Panc1 (cell line): ENCODE measurements at regions not wholly inside any gene's neighbourhood (a gene's known extent, or its start where the extent isn't known, plus 50 kb on each side); places are given as distances from the start of the nearest gene placed in this dataset.

ENCODE experiments used
- ATAC-seq: fragments of 200-7000 bp; cut with Tn5 transposase; 2 replicates; pipeline ENCODE4 v1.9.1; 2020; ENCODE audit warnings: mild to moderate bottlenecking, moderate library complexity
- BruUV-seq: library from RNA; stranded (reverse); fragments of 400-500 nt; replicated peaks from 2 replicates; lab custom pipeline; 2021; lab: Mats Ljungman, UMichigan
- CTCF ChIA-PET: fragments of 300-600 bp; sonication (Branson Sonifier 250); formaldehyde crosslinking; loops from one replicate; lab custom pipeline; 2022; ENCODE audit warnings: antibody characterized with exemption; lab: Charles Lee
- POLR2A ChIA-PET: fragments of 300-600 bp; sonication (Branson Sonifier 250); formaldehyde crosslinking; loops from one replicate; lab custom pipeline; 2022; ENCODE audit warnings: antibody characterized with exemption; lab: Charles Lee
- DNase-seq: peaks from one replicate; pipeline ENCODE4 v3.0.0-alpha.2; 2010; ENCODE audit warnings: low read depth, low spot score
- H3K27ac ChIP-seq: 2 replicates; pipeline ENCODE4 v1.5.1; 2011; ENCODE audit warnings: mild to moderate bottlenecking, low read length, inconsistent platforms
- H3K27me3 ChIP-seq: fragments of 200-500 bp; sonication (Bioruptor generic); 2 replicates; pipeline ENCODE4 v1.6.0; 2014; ENCODE audit warnings: low read length, inconsistent platforms; ENCODE audit not compliant: control insufficient read depth, insufficient read depth
- H3K36me3 ChIP-seq: fragments of 200-500 bp; sonication (Bioruptor generic); 2 replicates; pipeline ENCODE4 v1.5.1; 2014; ENCODE audit warnings: inconsistent platforms, mild to moderate bottlenecking, low read length, moderate library complexity; ENCODE audit not compliant: control insufficient read depth, insufficient read depth
- H3K4me1 ChIP-seq: 2 replicates; pipeline ENCODE4 v1.5.1; 2011; ENCODE audit warnings: inconsistent platforms, mild to moderate bottlenecking, low read length, moderate library complexity; ENCODE audit not compliant: control insufficient read depth, insufficient read depth
- H3K4me3 ChIP-seq, 2 experiments: 2 replicates each; pipeline ENCODE4 v1.5.1; 2011 to 2012; ENCODE audit warnings: low read depth in 2 of 2, low read length in 2 of 2, mild to moderate bottlenecking in 2 of 2, inconsistent platforms in 1 of 2, moderate library complexity in 1 of 2
- H3K9me3 ChIP-seq: fragments of 200-500 bp; sonication (Bioruptor generic); 2 replicates; pipeline ENCODE4 v1.5.1; 2014; ENCODE audit warnings: low read depth, mild to moderate bottlenecking, inconsistent platforms, low read length, moderate library complexity; ENCODE audit not compliant: control insufficient read depth, insufficient read depth
- POLR2AphosphoS5 ChIP-seq: IDR thresholded peaks from 2 replicates; pipeline ENCODE4 v1.6.1; 2012; ENCODE audit warnings: mild to moderate bottlenecking, low read depth, low read length, moderate library complexity
- SIN3A ChIP-seq: IDR thresholded peaks from 2 replicates; pipeline ENCODE4 v1.6.1; 2012; ENCODE audit warnings: low read depth, mild to moderate bottlenecking, low read length, moderate library complexity, borderline replicate concordance; ENCODE audit not compliant: insufficient read depth
- TCF7L2 ChIP-seq: IDR thresholded peaks from 2 replicates; pipeline ENCODE4 v1.6.1; 2011; ENCODE audit warnings: mild to moderate bottlenecking, low read depth, low read length, inconsistent platforms
- in situ Hi-C: cut with HindIII; loops from 2 replicates; pipeline ENCODE4 v1.10.0; 2016; ENCODE audit warnings: low sequenced_read_pairs, low pct_unique_long_range_greater_than_20kb
- intact Hi-C: fragments of 100-400 bp; cut with micrococcal nuclease; formaldehyde crosslinking; loops from one replicate; pipeline ENCODE4 v1.10.0; 2022; ENCODE audit not compliant: unreplicated experiment
- TF ChIP-seq, protein P1 (sequence below): fragments of 450-650 bp; IDR thresholded peaks from 2 replicates; pipeline ENCODE4 v1.5.1; 2017; ENCODE audit warnings: mild to moderate bottlenecking
- TF ChIP-seq, protein P2 (sequence below), 2 experiments: IDR thresholded peaks; 2 replicates each; pipeline ENCODE4 v1.6.1; 2011 to 2012; ENCODE audit warnings: low read depth in 2 of 2, control low read depth in 1 of 2, low read length in 1 of 2, mild to moderate bottlenecking in 1 of 2, moderate library complexity in 1 of 2; ENCODE audit not compliant: insufficient read depth in 1 of 2

DNA sequence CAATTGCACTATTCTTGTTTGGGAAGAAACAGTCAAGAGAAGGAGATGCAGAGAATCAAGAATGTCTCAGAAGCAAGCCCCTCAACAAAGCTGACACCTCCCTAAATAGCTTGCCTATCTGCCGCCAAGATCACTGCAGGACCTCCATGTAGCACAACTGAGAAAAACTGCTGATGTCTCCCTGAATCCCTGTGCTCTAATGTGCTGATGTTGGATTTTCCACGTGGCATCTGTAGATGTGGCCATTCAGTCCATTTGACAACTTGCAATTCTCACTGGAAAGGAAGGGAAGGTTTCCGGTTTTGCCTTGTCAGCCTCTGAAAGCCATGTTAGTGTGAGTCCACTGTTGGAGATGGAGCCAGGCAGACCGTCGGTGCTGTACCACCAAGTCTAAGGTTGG lies 374.0 kb downstream of the DIRAS2 start:
- POLR2A ChIA-PET, result no interaction called here
- in situ Hi-C loops (no loop called here), intact Hi-C loops (no loop called here)
- H3K36me3 ChIP-seq, result no peaks in the 10 kb centered on the region
- DNase-seq, result no peak
- CTCF ChIA-PET, result no interaction called here
- H3K4me1 ChIP-seq, result no peaks in the 10 kb centered on the region
- BruUV-seq, result no TSS peak
- no peaks in the 10 kb centered on the region for H3K9me3 ChIP-seq
- no peak overlapping the region for H3K4me3 ChIP-seq
- ATAC-seq, result no peak
- TF ChIP-seq SIN3A, result no peak
- TF ChIP-seq POLR2AphosphoS5, result no peak
- TF ChIP-seq, protein P1, sequence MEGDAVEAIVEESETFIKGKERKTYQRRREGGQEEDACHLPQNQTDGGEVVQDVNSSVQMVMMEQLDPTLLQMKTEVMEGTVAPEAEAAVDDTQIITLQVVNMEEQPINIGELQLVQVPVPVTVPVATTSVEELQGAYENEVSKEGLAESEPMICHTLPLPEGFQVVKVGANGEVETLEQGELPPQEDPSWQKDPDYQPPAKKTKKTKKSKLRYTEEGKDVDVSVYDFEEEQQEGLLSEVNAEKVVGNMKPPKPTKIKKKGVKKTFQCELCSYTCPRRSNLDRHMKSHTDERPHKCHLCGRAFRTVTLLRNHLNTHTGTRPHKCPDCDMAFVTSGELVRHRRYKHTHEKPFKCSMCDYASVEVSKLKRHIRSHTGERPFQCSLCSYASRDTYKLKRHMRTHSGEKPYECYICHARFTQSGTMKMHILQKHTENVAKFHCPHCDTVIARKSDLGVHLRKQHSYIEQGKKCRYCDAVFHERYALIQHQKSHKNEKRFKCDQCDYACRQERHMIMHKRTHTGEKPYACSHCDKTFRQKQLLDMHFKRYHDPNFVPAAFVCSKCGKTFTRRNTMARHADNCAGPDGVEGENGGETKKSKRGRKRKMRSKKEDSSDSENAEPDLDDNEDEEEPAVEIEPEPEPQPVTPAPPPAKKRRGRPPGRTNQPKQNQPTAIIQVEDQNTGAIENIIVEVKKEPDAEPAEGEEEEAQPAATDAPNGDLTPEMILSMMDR, result no peak
- TF ChIP-seq TCF7L2, result no peak
- TF ChIP-seq, protein P2, sequence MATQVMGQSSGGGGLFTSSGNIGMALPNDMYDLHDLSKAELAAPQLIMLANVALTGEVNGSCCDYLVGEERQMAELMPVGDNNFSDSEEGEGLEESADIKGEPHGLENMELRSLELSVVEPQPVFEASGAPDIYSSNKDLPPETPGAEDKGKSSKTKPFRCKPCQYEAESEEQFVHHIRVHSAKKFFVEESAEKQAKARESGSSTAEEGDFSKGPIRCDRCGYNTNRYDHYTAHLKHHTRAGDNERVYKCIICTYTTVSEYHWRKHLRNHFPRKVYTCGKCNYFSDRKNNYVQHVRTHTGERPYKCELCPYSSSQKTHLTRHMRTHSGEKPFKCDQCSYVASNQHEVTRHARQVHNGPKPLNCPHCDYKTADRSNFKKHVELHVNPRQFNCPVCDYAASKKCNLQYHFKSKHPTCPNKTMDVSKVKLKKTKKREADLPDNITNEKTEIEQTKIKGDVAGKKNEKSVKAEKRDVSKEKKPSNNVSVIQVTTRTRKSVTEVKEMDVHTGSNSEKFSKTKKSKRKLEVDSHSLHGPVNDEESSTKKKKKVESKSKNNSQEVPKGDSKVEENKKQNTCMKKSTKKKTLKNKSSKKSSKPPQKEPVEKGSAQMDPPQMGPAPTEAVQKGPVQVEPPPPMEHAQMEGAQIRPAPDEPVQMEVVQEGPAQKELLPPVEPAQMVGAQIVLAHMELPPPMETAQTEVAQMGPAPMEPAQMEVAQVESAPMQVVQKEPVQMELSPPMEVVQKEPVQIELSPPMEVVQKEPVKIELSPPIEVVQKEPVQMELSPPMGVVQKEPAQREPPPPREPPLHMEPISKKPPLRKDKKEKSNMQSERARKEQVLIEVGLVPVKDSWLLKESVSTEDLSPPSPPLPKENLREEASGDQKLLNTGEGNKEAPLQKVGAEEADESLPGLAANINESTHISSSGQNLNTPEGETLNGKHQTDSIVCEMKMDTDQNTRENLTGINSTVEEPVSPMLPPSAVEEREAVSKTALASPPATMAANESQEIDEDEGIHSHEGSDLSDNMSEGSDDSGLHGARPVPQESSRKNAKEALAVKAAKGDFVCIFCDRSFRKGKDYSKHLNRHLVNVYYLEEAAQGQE (IDR thresholded peaks at IDR 0.05; ENCODE audit: insufficient read depth in 1 of 2, low read depth in 2 of 2, low read length in 1 of 2), result no peak
- no peaks in the 10 kb centered on the region for H3K27me3 ChIP-seq
- no peak overlapping the region for H3K27ac ChIP-seq

DNA sequence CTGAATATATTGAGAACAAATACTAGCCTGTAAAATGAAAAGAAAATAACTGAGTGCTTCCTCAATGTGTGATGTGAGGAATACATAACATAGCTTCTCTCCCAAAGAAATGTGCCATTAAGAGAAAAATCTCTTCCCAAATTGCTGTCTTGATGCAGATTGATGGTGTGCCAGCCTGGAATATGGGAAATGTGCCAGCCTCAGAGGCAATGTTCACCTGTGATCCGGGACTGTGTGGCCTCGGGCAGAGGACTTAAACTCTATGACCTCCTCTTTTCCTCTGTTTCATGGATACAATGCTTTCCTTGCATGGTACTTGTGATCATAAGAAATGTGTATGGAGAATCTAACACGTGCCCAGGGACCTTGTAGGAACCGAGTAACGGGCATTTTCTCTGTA lies 370.9 kb downstream of the DIRAS2 start:
- no peak for DNase-seq
- ChIA-PET POLR2A (no interaction called here), CTCF (interaction anchor here (0.6 kb wide), 1 partner anchor 518 kb away, joined by 6 read pairs; no protein-coding TSS in a partner anchor)
- Histone ChIP-seq H3K27me3 (no peaks in the 10 kb centered on the region), H3K4me1 (no peaks in the 10 kb centered on the region), H3K9me3 (no peaks in the 10 kb centered on the region), H3K36me3 (no peaks in the 10 kb centered on the region), H3K4me3 (no peak overlapping the region), H3K27ac (no peak overlapping the region)
- BruUV-seq, result no TSS peak
- TF ChIP-seq, protein P2 (IDR thresholded peaks at IDR 0.05; ENCODE audit: insufficient read depth in 1 of 2, low read depth in 2 of 2, low read length in 1 of 2), result no peak
- TF ChIP-seq, protein P1, result no peak
- TF ChIP-seq POLR2AphosphoS5 (no peak), TCF7L2 (no peak), SIN3A (no peak)
- intact Hi-C loops (no loop called here), in situ Hi-C loops (no loop called here)
- no peak for ATAC-seq
